ENCODE measurements at regions not wholly inside any gene's neighbourhood (a gene's known extent, or its start where the extent isn't known, plus 50 kb on each side); places are given as distances from the start of the nearest gene placed in this dataset.

GRCh38 chr5:98604301-98604700 lies 169.2 kb upstream of the RGMB start:
- DNase-seq (ENCODE audit: low spot score) = no peak
- CTCF ChIA-PET = no interaction called here
- intact Hi-C loops (cut with micrococcal nuclease; ENCODE audit: unreplicated experiment) = no loop called here

GRCh38 chr5:98604721-98605425 lies 168.6 kb upstream of the RGMB start:
- intact Hi-C loops (cut with micrococcal nuclease; ENCODE audit: unreplicated experiment) = no loop called here
- Histone ChIP-seq H3K9me3 (ENCODE audit: low read depth, low read length, poor library complexity, severe bottlenecking) (no peaks in the 10 kb centered on the region), H3K36me3 (ENCODE audit: insufficient read depth, low read length, poor library complexity, severe bottlenecking) (no peaks in the 10 kb centered on the region), H3K27me3 (replicated peaks; ENCODE audit: insufficient read depth, low read depth, low read length, poor library complexity) (peaks cover 38% of the 10 kb centered on the region), H3K4me3 (ENCODE audit: low read depth, low read length, poor library complexity, severe bottlenecking) (no peak overlapping the region), H3K27ac (ENCODE audit: low read depth, low read length, poor library complexity, severe bottlenecking) (no peak overlapping the region), H3K4me1 (ENCODE audit: insufficient read depth, low read length, poor library complexity, severe bottlenecking) (no peaks in the 10 kb centered on the region)
- DNase-seq (ENCODE audit: low spot score) = no peak
- CTCF ChIA-PET = no interaction called here
- BruUV-seq (replicated peaks) = no TSS peak
- POLR2A ChIA-PET (ENCODE audit: low non-redundant PET) = no interaction called here
- TF ChIP-seq CTCF (conservative IDR thresholded peaks at IDR 0.05; ENCODE audit: low read depth, low read length) = no peak
- TF ChIP-seq EZH2 (IDR thresholded peaks at IDR 0.05; ENCODE audit: borderline replicate concordance, low read depth, low read length, poor library complexity, severe bottlenecking) = no peak

More at GRCh38 chr5:98604301-98604700, 169.2 kb upstream of the RGMB start:
- Histone ChIP-seq H3K4me3 (ENCODE audit: low read depth, low read length, poor library complexity, severe bottlenecking) (no peak overlapping the region), H3K4me1 (ENCODE audit: insufficient read depth, low read length, poor library complexity, severe bottlenecking) (no peaks in the 10 kb centered on the region), H3K27ac (ENCODE audit: low read depth, low read length, poor library complexity, severe bottlenecking) (no peak overlapping the region), H3K9me3 (ENCODE audit: low read depth, low read length, poor library complexity, severe bottlenecking) (no peaks in the 10 kb centered on the region), H3K27me3 (replicated peaks; ENCODE audit: insufficient read depth, low read depth, low read length, poor library complexity) (peaks cover 33% of the 10 kb centered on the region), H3K36me3 (ENCODE audit: insufficient read depth, low read length, poor library complexity, severe bottlenecking) (no peaks in the 10 kb centered on the region)
- POLR2A ChIA-PET (ENCODE audit: low non-redundant PET) = no interaction called here
- no TSS peak for BruUV-seq (replicated peaks)
- TF ChIP-seq CTCF (conservative IDR thresholded peaks at IDR 0.05; ENCODE audit: low read depth, low read length) = no peak
- no peak for TF ChIP-seq EZH2 (IDR thresholded peaks at IDR 0.05; ENCODE audit: borderline replicate concordance, low read depth, low read length, poor library complexity, severe bottlenecking)

- intact Hi-C loops (cut with micrococcal nuclease; ENCODE audit: unreplicated experiment) = no loop called here
- no peaks in the 10 kb centered on the region for H3K36me3 ChIP-seq (ENCODE audit: insufficient read depth, low read length, poor library complexity, severe bottlenecking)
- H3K27ac ChIP-seq (ENCODE audit: low read depth, low read length, poor library complexity, severe bottlenecking) = no peak overlapping the region
- no peak for DNase-seq (ENCODE audit: low spot score)
- no peaks in the 10 kb centered on the region for H3K9me3 ChIP-seq (ENCODE audit: low read depth, low read length, poor library complexity, severe bottlenecking)
- H3K4me3 ChIP-seq (ENCODE audit: low read depth, low read length, poor library complexity, severe bottlenecking) = no peak overlapping the region
- no TSS peak for BruUV-seq (replicated peaks)
- POLR2A ChIA-PET (ENCODE audit: low non-redundant PET) = no interaction called here
- H3K4me1 ChIP-seq (ENCODE audit: insufficient read depth, low read length, poor library complexity, severe bottlenecking) = no peaks in the 10 kb centered on the region
- TF ChIP-seq CTCF (conservative IDR thresholded peaks at IDR 0.05; ENCODE audit: low read depth, low read length) (no peak), EZH2 (IDR thresholded peaks at IDR 0.05; ENCODE audit: borderline replicate concordance, low read depth, low read length, poor library complexity, severe bottlenecking) (no peak)
- CTCF ChIA-PET = no interaction called here
- H3K27me3 ChIP-seq (replicated peaks; ENCODE audit: insufficient read depth, low read depth, low read length, poor library complexity) = peaks cover 43% of the 10 kb centered on the region
These were observed 168.0 kb upstream of the RGMB start for GRCh38 chr5:98605426-98605825.
